Fibroblast of skin of left quadriceps (primary cell): ENCODE measurements at regions not wholly inside any gene's neighbourhood (a gene's known extent, or its start where the extent isn't known, plus 50 kb on each side); places are given as distances from the start of the nearest gene placed in this dataset.
"Not testable (repeated sequence)": the region's sequence is repeated elsewhere in the genome, so short reads cannot be mapped to it uniquely, and the experiment has no call there.

ENCODE experiments used
- DNase-seq, 2 experiments: peaks; one replicate each; pipeline ENCODE4 v3.0.0-alpha.2; 2013; ENCODE audit warnings: low read depth in 2 of 2

DNA sequence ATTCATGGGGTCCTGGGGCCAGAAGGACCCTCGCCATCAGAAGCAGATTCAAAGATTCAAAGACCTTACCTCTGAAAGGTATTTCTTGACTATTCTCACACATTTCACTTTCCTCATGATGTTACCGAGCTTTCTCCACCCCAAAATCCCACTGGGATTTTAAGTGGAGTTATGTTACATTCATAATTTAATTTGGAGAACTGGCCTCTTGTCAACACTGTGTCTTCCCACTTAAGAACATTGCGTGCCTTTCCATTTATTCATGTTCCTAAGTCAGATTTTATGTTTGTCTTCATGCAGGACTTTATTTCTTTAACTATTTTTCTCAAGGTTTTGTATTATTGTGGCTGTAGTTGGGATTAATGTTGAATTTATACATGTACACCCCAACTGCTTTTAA lies 123.5 kb upstream of the BMPER start:
- peak in 1 of 2 experiments; percentile 30 for DNase-seq

DNA sequence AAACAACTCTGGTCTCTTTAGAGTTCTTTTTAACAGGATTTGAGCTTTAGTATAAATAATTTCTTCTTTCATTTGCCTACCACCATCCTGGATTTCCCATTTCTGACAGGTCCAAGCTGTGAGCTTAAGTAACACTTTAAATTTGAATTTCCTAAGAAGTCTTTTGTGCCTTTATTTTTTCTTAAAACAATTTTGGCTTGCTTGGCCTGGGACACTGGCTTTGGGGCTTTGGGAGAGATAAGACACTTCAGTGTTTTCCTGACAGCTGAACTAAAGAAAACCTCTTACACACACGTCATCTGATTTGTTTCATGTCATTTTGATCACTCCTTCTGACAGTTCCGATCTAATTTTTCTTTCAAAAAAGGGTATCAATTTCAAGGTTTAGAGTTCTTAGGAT lies 121.3 kb upstream of the BMPER start:
- DNase-seq = no peak

DNA sequence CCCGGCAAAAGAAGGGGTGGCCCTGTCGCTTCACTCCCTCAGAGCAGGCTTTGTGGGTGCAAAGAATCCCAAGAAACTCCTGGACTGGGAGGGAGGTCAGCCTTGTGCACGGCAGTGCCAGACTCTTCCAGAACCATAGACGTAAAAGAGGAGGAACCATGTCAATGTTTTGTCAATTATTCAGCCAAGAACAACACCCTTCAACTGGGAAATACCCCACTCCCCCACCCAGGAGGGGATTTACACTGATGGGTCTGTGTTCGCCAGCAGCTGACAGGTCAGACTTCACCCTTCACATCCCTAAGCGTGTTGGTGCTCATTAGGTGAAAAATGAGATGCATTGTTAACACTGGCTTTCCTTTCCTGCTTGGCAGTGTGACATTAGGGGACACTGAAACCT lies 116.8 kb upstream of the BMPER start:
- DNase-seq = no peak

DNA sequence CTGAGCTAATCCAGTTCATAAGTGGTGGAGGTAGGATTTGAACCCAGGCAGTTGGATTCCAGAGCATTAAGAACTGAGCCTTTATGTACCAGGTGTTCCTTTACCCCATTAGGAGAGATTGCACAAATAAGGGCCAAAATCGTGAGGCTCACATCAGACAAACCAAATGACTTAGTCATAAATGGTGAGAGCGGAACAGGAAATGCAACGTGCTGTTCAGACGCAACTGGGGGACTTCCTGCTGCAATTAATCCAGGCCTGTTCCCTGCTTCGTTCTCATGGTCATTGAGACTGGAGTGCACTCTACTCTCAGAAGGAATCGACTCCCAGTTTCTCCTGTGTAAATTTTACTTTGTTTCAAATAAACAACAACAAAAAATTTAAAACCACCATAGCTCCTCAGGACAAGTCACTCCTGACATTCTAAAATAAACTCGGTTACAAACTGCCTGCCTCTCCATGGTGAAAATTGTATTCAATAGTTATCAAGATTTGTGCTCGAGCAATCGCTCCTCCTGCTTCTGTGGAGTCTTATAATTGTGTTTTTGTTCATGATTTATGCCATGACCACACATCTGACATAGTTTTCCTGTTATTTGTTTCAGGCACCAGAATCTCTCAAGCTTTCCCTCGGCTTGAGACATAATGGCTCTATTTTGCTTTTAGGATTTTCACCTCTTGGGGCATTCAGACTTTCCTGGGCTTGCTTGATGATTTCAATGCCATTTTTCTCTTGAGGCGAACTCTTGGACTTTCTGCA lies 115.3 kb upstream of the BMPER start:
- no peak for DNase-seq

DNA sequence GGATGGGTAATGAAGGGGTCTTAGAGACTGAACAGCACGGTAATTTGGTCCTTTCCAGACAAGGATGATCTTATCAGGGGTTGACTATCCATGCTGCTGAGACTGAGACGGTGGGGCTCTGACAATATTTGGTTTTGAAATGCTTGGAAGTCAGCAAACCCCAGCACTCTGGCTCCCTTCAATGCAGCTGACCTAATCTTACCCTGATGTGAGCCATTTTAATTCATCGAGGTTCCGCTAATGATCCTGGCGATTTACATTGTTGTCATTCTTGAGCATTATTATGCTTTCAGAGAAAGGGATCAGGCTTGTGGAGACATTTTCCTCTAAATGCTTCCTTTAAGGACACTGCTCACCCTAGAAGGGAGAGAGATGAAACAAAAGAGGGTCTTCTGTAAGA lies 114.6 kb upstream of the BMPER start:
- no peak for DNase-seq

DNA sequence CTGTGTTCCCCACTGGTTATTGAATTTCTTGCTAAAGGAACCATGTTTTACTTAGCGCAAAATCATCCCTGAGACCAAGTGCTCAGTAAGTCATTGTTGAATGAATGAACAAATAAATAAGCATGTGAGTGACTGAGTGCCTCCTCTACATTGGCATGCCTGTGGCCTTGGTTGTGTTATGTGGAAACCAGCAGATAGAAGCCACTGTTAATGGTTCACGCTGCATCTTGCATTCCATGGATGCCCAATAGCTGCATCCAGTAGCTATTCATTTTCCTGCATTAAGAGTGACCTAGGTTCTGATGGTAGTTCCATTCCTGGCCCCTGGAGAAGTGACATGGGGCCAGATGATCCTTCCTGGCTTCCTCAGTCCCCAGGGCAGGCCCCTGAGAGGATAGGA lies 113.3 kb upstream of the BMPER start:
- no peak for DNase-seq

DNA sequence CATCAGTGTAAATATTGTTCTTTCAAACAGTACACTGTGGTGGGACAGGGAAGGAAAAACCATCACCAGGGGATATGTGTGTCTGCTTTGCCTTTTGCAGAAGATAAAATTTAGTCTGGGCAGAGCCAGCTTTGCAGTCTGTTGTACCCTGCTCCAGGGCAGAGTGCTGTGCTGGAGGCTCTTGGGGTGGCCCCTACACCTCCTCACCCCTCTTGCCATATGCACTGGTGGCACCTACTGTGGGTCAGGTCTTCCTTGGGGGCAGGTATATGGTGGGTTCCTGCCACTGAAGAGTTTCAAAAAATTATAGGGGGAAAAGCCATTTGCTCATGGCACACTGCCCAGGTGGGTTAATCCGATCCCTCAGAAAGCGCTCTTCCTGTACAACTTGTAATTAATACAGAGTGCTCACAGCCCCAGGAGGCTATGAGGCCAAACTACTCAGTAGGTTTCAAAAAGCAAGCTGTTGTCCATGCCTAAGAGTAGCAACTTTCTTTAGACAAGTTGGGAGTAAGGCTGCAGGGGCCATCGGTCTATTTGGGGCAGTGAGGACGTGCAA lies 112.7 kb upstream of the BMPER start:
- DNase-seq = no peak

DNA sequence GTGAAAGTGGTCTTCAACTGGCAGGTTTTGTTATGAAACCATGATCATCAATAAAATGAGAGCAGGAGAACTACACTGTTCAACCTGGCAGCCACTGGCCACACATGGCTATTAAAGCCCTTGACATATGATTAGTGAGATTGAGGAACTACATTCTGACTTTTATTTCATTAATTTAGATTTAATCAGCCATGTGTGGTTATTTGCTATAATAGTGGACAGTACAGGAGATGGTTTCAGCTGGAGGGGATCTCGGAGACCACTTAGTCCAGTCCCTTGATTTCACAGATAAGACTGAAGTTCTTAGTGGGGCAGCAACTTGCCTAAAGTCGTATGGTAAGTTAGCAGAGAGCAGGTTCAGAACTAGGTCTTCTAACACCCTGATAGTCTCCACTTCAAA lies 111.7 kb upstream of the BMPER start:
- no peak for DNase-seq

DNA sequence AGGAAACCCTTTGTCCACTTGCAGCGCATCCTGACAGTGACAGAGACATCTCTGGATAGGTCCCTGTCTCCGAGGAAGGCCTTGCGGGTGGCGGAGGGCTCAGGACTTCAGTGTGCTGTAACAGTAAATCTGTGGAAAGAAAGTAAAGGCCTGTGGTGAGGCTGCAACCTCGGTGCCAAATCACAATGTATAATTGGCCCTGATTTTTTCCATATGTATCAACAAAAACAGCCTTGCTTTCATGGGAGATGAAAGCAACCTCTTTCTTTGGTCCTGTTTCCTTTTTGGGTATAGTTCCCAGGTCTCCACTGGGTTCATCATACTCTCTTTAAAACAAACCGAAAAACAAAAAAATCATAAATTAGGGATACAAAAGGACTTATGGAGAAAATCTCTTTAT lies 110.9 kb upstream of the BMPER start:
- DNase-seq = no peak

DNA sequence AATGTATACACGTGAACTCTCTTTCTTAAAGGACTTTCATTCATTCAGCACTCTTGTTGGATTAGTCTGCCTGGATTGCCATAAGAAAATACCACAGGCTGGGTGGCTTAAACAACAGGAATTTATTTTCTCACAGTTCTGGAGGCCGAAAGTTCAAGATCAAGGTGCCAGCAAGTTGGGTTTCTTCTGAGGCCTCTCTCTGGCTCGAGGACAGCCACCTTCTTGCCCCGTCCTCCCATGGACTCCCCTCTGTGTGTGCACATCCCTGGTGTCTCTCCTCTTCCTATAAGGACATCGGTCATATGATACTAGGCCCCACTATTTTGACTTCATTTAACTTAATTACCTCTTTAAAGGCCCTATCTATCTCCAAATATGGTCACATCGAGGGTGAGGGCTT lies 110.4 kb upstream of the BMPER start:
- DNase-seq = no peak

DNA sequence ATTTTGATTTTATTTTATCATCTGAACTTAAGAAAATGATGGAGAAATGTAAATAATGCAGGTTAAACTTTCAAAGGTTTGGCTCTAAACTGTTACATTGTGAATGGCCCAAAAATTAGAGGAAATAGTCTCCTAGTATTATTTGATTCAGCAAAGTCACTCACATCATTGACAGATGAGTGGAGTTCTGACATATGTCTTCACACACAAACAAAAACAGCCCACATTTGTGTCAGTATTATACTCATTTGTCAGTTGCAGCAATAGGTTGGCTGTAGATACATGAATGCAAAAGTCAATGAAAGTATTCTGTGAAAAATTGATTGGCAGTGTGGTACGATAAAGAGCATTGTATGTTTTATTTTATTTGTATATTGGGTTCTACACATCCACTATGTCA lies 108.8 kb upstream of the BMPER start:
- DNase-seq = no peak

DNA sequence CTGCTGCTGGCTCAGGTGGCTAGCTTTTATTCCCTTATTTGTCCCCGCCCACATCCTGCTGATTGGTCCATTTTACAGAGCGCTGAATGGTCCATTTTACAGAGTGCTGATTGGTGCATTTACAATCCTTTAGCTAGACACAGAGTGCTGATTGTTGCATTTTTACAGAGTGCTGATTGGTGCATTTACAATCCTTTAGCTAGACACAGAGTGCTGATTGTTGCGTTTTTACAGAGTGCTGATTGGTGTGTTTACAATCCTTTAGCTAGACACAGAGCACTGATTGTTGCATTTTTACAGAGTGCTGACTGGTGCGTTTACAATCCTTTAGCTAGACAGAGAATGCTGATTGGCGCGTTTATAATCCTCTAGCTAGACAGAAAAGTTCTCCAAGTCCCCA lies 107.8 kb upstream of the BMPER start:
- DNase-seq = not testable (repeated sequence)

DNA sequence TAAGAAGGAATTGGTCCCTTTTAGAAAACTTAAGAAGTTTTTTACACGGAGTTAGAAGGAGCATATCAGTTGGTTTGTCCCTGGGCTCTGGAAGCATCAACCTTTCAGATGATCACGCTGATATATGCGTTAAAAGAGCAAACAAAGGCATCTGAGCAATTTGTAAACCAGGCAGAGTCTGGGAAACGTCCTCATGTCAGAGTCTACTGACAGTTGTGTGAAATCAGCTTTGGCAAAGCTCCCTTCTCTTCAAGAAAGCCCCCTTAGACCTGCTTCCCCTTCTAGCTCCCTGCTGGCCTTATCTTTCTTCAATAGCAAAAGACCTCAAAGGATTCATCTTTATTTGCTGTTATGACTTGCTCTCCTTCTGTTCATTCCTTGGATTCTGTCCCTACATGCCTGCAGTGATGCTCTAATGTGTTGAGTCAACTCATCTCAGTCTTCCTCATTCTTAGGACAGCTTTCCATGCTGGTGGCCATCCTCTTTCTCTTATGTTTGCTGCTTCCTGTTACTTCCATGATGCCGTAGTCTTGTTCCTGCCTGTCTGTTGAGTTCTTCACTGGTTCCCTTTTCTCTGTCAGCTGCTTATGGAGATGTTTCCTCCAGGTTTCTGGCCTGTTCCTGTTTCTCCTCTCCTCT lies 106.5 kb upstream of the BMPER start:
- no peak for DNase-seq

DNA sequence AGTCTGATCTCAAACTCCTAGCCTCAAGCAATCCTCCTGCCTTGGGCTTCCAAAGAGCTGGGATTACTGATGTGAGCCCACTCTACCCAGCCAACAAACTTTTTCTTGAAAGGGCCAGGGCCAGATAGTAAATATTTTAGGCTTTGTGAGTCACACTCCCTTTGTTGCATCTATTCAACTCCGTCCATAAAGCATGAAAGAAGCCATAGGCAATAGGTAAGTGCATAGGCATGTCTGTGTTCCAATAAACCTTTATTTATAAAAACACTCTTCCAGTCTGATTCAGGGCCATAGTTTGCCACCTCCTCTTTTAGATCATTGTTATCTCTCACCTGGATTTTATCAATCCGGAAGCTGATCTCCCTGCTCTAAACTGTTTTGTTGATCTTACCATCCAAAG lies 105.6 kb upstream of the BMPER start:
- DNase-seq = no peak

DNA sequence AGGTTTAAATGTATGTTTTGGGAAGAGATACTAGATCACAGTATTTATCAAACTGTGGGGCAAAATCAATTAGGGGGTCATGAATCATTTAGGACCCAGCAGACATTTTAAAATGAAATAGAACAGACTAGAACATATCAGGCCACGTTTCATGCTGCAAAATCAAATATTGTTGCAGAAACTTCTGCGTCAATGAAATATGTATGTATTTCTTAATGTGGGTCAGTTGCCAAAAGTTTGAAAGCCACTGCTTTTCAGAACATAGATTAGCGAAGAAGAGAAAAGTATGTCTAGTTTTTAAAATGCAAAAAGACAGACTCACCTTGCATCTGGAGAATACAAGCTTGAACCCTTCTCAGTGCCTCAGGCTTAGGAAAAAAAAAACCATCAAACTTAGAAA lies 102.7 kb upstream of the BMPER start:
- no peak for DNase-seq

DNA sequence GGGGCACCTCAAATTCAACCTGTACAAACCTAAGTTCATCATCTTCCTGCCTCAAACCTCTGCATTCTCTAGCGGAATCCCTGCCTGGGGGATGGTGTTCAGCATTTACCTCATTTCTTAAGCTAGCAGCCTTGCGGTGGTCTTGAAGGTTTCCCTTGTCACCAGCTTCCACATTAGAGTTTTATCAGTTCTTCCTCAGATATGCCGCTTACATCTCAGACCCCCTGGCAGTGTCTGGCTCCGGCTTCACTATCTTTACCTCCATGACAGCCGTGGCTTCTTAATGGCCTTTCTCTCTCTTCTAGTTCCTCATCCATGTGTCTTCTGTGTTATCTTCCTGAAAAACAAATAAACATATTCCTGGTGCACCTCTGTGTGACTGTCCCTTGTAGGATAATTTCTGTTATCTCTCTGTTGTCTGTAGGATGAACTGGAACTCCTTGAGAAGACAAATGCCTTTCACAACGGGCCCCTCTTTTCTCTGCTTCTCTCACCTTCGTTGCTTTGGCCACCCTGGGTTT lies 101.1 kb upstream of the BMPER start:
- DNase-seq = no peak

DNA sequence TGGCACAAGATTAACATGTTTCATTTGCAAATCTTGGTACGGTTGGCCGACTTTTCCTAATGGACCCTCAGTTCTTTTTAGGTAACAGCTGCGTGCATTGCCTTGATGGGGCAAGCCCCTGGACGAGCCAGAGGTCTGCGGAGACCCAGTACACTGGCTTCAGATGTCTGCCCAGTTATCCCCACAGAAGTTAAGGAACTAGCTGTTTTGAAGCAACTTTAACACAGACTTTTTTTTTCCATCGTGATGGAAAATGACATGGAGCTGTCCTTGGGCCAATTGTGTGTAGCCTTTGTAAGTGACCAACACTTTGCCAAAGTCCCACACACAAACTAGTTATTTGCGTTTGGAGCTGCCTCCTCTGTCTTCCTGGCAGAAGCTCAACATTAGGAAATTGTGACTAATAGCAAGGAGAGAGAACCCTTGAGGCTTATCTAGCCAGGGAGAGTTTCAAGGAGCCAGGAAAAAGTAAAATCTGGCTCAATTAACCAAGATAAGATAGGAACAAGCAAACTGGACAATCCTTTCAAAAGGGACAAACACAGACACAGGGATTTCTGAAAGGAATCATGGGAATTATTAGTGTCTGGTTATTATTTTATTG lies 99.6 kb upstream of the BMPER start:
- DNase-seq = peak in 1 of 2 experiments; percentile 19

DNA sequence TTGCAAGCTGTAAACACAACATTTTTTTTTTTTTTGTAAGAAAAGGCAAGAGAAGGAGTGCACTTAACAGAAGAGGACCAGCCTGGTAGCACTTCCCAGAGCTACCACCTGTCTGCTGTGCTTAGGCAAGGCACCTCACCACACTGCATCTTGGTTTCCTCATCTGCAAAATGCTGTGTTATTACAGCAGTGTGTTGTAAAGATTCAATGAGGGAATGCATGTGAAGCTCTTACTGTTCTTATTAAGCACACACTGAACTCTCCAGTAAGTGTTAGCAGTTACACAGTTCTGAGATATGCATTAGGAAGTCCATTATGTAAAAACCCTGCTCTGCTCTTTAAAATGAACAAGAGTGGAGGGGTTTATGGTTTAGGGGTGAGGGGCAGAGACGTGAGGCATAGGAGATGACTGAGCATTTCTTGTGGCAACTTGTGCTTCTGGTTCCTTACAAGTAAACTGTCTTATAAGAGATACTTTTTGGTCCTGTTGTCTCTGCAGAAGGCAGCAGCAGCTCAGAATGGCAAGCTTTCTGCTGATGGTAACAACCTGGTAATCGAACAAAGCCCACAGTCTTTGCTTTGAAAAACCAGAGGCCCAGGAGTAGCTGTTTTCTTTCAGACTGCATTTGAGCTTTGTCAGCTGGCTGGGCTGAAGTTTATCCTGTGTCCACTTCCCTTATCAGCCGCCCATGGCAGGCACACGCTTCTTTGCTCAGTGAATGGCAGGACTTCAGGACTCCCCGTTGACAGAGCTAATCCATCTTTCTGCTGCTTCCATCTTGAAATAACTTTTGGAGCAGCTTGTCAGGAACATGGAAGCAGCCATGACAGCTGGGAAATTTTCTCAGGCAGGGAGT lies 98.8 kb upstream of the BMPER start:
- DNase-seq = no peak

DNA sequence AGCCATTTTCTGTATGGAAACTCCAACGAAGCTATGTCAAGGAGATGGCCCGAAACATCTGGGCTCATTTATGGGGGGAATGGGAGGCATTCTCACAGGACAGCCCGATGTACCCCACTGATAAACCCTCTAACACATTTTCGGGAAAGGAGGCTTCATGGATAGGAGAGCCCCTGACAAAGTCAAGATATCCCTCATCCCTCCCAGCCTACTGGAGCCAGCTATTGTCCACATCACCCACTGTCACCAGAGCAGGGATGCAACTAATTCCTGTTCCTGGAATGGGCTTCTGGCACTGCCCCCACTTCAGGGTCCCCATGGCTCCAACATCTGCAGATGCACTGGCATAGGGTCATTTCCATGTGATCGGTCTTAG lies 98.2 kb upstream of the BMPER start:
- no peak for DNase-seq

DNA sequence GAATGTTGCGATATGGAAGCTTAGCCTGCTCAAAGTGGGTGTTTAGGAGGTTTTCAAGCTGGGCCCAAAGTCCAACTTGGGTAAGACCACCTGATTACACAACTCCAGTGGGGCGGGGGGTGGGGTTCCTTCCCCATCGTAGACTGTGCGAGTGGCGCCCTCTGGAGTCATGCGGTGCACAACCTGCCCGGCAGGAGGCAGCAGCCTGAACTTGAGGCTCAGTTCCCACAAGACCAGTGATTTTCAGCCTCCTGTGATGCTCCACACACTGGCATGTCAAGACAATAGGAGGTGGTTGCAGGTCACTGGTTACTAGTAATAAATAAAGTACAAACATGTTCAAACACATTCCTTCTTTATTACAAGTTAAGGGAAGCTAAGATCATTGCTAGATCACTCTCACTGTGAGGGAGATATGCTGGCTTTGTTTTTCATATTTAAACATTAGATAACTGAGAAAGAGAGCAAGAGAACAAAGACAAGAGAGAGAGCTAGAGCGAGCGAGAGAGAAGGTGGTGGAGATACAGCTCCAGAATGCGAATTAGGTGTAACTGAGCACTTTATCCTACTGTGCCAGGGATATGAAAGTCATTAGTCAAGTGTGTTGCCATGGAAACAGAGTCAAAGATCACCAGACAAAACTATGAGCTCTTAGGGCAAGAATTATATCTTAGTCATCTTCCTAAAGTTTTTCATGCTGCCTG lies 97.4 kb upstream of the BMPER start:
- peak; percentile 27 to 36 for DNase-seq

DNA sequence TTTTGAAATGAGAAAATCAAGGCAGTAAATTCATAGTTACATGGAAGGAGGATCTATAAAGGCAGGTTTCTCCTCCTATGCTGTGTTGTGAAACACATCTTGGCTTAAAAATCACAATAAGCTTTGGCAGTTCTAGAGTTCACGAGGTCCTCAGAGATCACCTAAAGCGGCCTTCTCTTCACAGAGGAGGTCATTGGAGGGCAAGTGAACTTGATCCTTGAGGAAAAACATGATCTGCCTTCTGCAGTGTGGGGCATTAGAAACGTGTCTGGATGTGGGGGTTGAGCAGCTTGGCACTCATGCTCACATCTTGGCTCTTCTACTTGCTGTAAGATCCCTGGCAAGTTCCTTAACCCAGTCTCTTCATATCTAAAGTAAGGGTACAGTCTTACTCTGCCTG lies 96.1 kb upstream of the BMPER start:
- DNase-seq = no peak
